H1 (cell line): ENCODE measurements at regions not wholly inside any gene's neighbourhood (a gene's known extent, or its start where the extent isn't known, plus 50 kb on each side); places are given as distances from the start of the nearest gene placed in this dataset.

Source experiments
- ATF2 ChIP-seq: IDR thresholded peaks from 2 replicates; pipeline ENCODE4 v1.6.1; 2012; ENCODE audit warnings: low read length, inconsistent platforms

GRCh38 chr1:194341587-194341986, 1155.2 kb upstream of the B3GALT2 start (continued):
- TF ChIP-seq ATF2, result no peak
- TF ChIP-seq, all 59 proteins: peak for 0
